Endothelial cell of umbilical vein (primary cell): ENCODE measurements at regions not wholly inside any gene's neighbourhood (a gene's known extent, or its start where the extent isn't known, plus 50 kb on each side); places are given as distances from the start of the nearest gene placed in this dataset.

Experiments
- BruUV-seq: library from RNA; stranded (reverse); fragments of 400-500 nt; replicated peaks from 2 replicates; lab custom pipeline; 2021; lab: Mats Ljungman, UMichigan
- CTCF ChIA-PET: fragments of 300-600, 350-600 bp; sonication (Branson Sonifier 250); formaldehyde crosslinking; loops from one replicate; lab custom pipeline; 2021; ENCODE audit warnings: antibody characterized with exemption, inconsistent platforms; lab: Charles Lee
- POLR2A ChIA-PET: fragments of 300-600, 350-600 bp; sonication (Branson Sonifier 250); formaldehyde crosslinking; loops from one replicate; lab custom pipeline; 2021; ENCODE audit warnings: antibody characterized with exemption, inconsistent platforms; lab: Charles Lee
- DNase-seq: peaks from one replicate; pipeline ENCODE4 v3.0.0-alpha.2; 2011; ENCODE audit warnings: low read depth, low spot score
- FAIRE-seq: peaks from 2 replicates; lab custom pipeline; 2011; peaks lifted over from hg19 to GRCh38; lab: Jason Lieb, UNC
- H2AFZ ChIP-seq: 2 replicates; pipeline ENCODE4 v1.6.0; 2012; ENCODE audit warnings: low read depth, low read length, control low read depth, inconsistent platforms
- H3K27ac ChIP-seq: 2 replicates; pipeline ENCODE4 v1.5.1; 2011; ENCODE audit warnings: low read depth, mild to moderate bottlenecking, control low read depth, low read length, moderate library complexity; ENCODE audit not compliant: insufficient read depth
- H3K27me3 ChIP-seq, 2 experiments: 2 replicates each; pipeline versions ENCODE4 v1.6.0 to v1.6.1; 2011; ENCODE audit warnings: low read length in 2 of 2, mixed read lengths in 1 of 2; ENCODE audit not compliant: control insufficient read depth in 2 of 2, insufficient read depth in 2 of 2
- H3K36me3 ChIP-seq, 2 experiments: 2 replicates in 1 of 2; 3 replicates in 1 of 2; pipeline ENCODE4 v1.5.1; 2011; ENCODE audit warnings: low read length in 2 of 2, mild to moderate bottlenecking in 1 of 2, moderate library complexity in 1 of 2; ENCODE audit not compliant: control insufficient read depth in 2 of 2, insufficient read depth in 2 of 2; ENCODE audit errors: extremely low read depth in 1 of 2
- H3K4me1 ChIP-seq: 3 replicates; pipeline ENCODE4 v1.5.1; 2011; ENCODE audit warnings: mild to moderate bottlenecking, low read length; ENCODE audit not compliant: control insufficient read depth, insufficient read depth; ENCODE audit errors: extremely low read depth
- H3K4me2 ChIP-seq: 2 replicates; pipeline ENCODE4 v1.6.1; 2011; ENCODE audit warnings: low read length, control low read depth, mixed read lengths; ENCODE audit not compliant: insufficient read depth
- H3K4me3 ChIP-seq, 3 experiments: fragments of 200-600 bp in 1 of 3; sonication (generic), shearing (Covaris generic) in 1 of 3; replicated peaks in 1 of 3; 2 replicates each; pipeline ENCODE4 v1.5.1; 2011 to 2016; ENCODE audit warnings: control low read depth in 3 of 3, low read length in 3 of 3, mild to moderate bottlenecking in 2 of 3, inconsistent platforms in 1 of 3, low read depth in 1 of 3, moderate library complexity in 1 of 3; ENCODE audit not compliant: insufficient read depth in 1 of 3
- H3K79me2 ChIP-seq: 2 replicates; pipeline ENCODE4 v1.6.0; 2012; ENCODE audit warnings: low read length, inconsistent platforms; ENCODE audit not compliant: control insufficient read depth, insufficient read depth
- H3K9ac ChIP-seq: replicated peaks from 2 replicates; pipeline ENCODE3; 2011; ENCODE audit warnings: low read length, control low read depth; ENCODE audit not compliant: insufficient read depth; ENCODE audit errors: extremely low read depth
- H3K9me1 ChIP-seq: replicated peaks from 3 replicates; pipeline ENCODE4 v1.6.0; 2011; ENCODE audit warnings: mild to moderate bottlenecking, low read length; ENCODE audit not compliant: control insufficient read depth, insufficient read depth; ENCODE audit errors: extremely low read depth
- H3K9me3 ChIP-seq: replicated peaks from 2 replicates; pipeline ENCODE4 v1.5.1; 2012; ENCODE audit warnings: low read length, inconsistent platforms; ENCODE audit not compliant: control insufficient read depth, insufficient read depth
- H4K20me1 ChIP-seq: replicated peaks from 2 replicates; pipeline ENCODE3; 2011; ENCODE audit warnings: mild to moderate bottlenecking, low read length; ENCODE audit not compliant: control insufficient read depth, insufficient read depth; ENCODE audit errors: extremely low read depth
- CTCF ChIP-seq, 2 donors: IDR thresholded peaks; 1 replicate in 1 of 2; 2 replicates in 1 of 2; pipeline ENCODE4 v1.5.1; 2011; ENCODE audit warnings: low read length in 2 of 2, mild to moderate bottlenecking in 2 of 2, moderate library complexity in 2 of 2, control low read depth in 1 of 2, inconsistent platforms in 1 of 2, low read depth in 1 of 2; ENCODE audit not compliant: insufficient read depth in 1 of 2; ENCODE audit errors: extremely low read depth in 1 of 2
- FOS ChIP-seq: IDR thresholded peaks from 2 replicates; pipeline ENCODE4 v1.6.1; 2011; ENCODE audit warnings: mild to moderate bottlenecking, low read length, moderate library complexity, borderline replicate concordance; ENCODE audit not compliant: insufficient read depth
- GATA2 ChIP-seq: IDR thresholded peaks from 2 replicates; pipeline ENCODE4 v1.7.0; 2011; ENCODE audit warnings: low read depth, mild to moderate bottlenecking, moderate library complexity, mixed read lengths, low read length; ENCODE audit not compliant: insufficient read length, insufficient read depth
- MYC ChIP-seq: IDR thresholded peaks from one replicate; pipeline ENCODE4 v1.6.1; 2011; ENCODE audit warnings: mild to moderate bottlenecking, low read depth, low read length
- POLR2A ChIP-seq: IDR thresholded peaks from 2 replicates; pipeline ENCODE4 v1.6.1; 2012; ENCODE audit warnings: low read depth, mild to moderate bottlenecking, control low read depth, low read length
- POLR2AphosphoS5 ChIP-seq: IDR thresholded peaks from 2 replicates; pipeline ENCODE4 v1.6.1; 2012; ENCODE audit warnings: low read depth, mild to moderate bottlenecking, control low read depth, low read length, moderate library complexity; ENCODE audit not compliant: insufficient read depth
- dilution Hi-C: fragments of 300-500 bp; cut with MboI; formaldehyde crosslinking; loops from one replicate; pipeline ENCODE4 v1.15.0; 2019; ENCODE audit warnings: low sequenced_read_pairs; ENCODE audit not compliant: extremely low pct_ligation_motif_present
- intact Hi-C: fragments of 100-400 bp; cut with micrococcal nuclease; formaldehyde crosslinking; loops from one replicate; pipeline ENCODE4 v1.10.0; 2022

- POLR2A ChIA-PET = no interaction called here
- no peak overlapping the region for H3K9ac ChIP-seq
- no peak overlapping the region for H3K4me3 ChIP-seq
- no TSS peak for BruUV-seq
- DNase-seq (no peak), FAIRE-seq (no peak)
- intact Hi-C loops = no loop called here
- H4K20me1 ChIP-seq = no peaks in the 10 kb centered on the region
- no peaks in the 10 kb centered on the region for H3K9me1 ChIP-seq
- dilution Hi-C loops = no loop called here
- no peak overlapping the region for H3K4me2 ChIP-seq
- peaks cover 3 to 4% of the 10 kb centered on the region in 2 experiments for H3K27me3 ChIP-seq
- CTCF ChIA-PET = interaction anchor here (1.9 kb wide), 1 partner anchor 9 kb away, joined by 6 read pairs; no protein-coding TSS in a partner anchor
- TF ChIP-seq FOS (no peak), POLR2A (no peak), GATA2 (no peak), CTCF (IDR thresholded peaks at IDR 0.05; ENCODE audit: extremely low read depth in 1 of 2, insufficient read depth in 1 of 2, low read depth in 1 of 2, low read length in 2 of 2) (no peak), POLR2AphosphoS5 (no peak), MYC (no peak)
- H3K4me1 ChIP-seq = no peaks in the 10 kb centered on the region
- no peaks in the 10 kb centered on the region for H3K36me3 ChIP-seq
- H3K27ac ChIP-seq = no peak overlapping the region
- H3K79me2 ChIP-seq = no peaks in the 10 kb centered on the region
- no peaks in the 10 kb centered on the region for H3K9me3 ChIP-seq
- H2AFZ ChIP-seq = no peak overlapping the region
Observed at GRCh38 chr5:56759521-56760216, 55.7 kb upstream of the MAP3K1 start.

- Histone ChIP-seq H3K79me2 (no peaks in the 10 kb centered on the region), H3K9me3 (no peaks in the 10 kb centered on the region), H3K27ac (no peak overlapping the region), H3K4me3 (no peak overlapping the region), H3K4me2 (no peak overlapping the region), H4K20me1 (no peaks in the 10 kb centered on the region), H3K9ac (no peak overlapping the region), H2AFZ (no peak overlapping the region), H3K9me1 (no peaks in the 10 kb centered on the region), H3K4me1 (no peaks in the 10 kb centered on the region), H3K27me3 (peaks cover 3 to 4% of the 10 kb centered on the region in 2 experiments), H3K36me3 (no peaks in the 10 kb centered on the region)
- dilution Hi-C loops = no loop called here
- ChIA-PET POLR2A (no interaction called here), CTCF (no interaction called here)
- FAIRE-seq (no peak), DNase-seq (no peak)
- TF ChIP-seq FOS (no peak), POLR2A (no peak), GATA2 (no peak), POLR2AphosphoS5 (no peak), CTCF (IDR thresholded peaks at IDR 0.05; ENCODE audit: extremely low read depth in 1 of 2, insufficient read depth in 1 of 2, low read depth in 1 of 2, low read length in 2 of 2) (no peak), MYC (no peak)
- intact Hi-C loops = no loop called here
- BruUV-seq = no TSS peak
Observed at GRCh38 chr5:56757077-56757476, 58.3 kb upstream of the MAP3K1 start.
